MM.1S (cell line): ENCODE measurements at regions not wholly inside any gene's neighbourhood (a gene's known extent, or its start where the extent isn't known, plus 50 kb on each side); places are given as distances from the start of the nearest gene placed in this dataset.

Source experiments
- DNase-seq: peaks from one replicate; pipeline ENCODE4 v3.0.0-alpha.2; 2015
- H2AFZ ChIP-seq: fragments of 300-600 bp; sonication (generic); 2 replicates; pipeline ENCODE4 v1.6.0; 2016; ENCODE audit warnings: antibody characterized with exemption, low read length
- H3F3A ChIP-seq: fragments of 300-600 bp; sonication (generic); 2 replicates; pipeline ENCODE4 v1.6.1; 2016; ENCODE audit warnings: mild to moderate bottlenecking, antibody characterized with exemption, low read length, moderate library complexity, mixed read lengths; ENCODE audit not compliant: insufficient read depth
- H3K27ac ChIP-seq: fragments of 300-600 bp; sonication (generic); 2 replicates; pipeline ENCODE4 v1.5.1; 2016; ENCODE audit warnings: mild to moderate bottlenecking, low read length
- H3K27me3 ChIP-seq: fragments of 300-600 bp; sonication (generic); replicated peaks from 2 replicates; pipeline ENCODE4 v1.6.0; 2016; ENCODE audit warnings: low read length; ENCODE audit not compliant: insufficient read depth
- H3K36me3 ChIP-seq: fragments of 300-600 bp; sonication (generic); replicated peaks from 2 replicates; pipeline ENCODE4 v1.6.1; 2016; ENCODE audit warnings: mild to moderate bottlenecking, low read length, mixed read lengths; ENCODE audit not compliant: insufficient read depth
- H3K4me1 ChIP-seq: fragments of 300-600 bp; sonication (generic); 2 replicates; pipeline ENCODE4 v1.6.1; 2016; ENCODE audit warnings: low read length, mixed read lengths
- H3K4me2 ChIP-seq: fragments of 300-600 bp; sonication (generic); 2 replicates; pipeline ENCODE4 v1.6.0; 2016; ENCODE audit warnings: low read depth, low read length
- H3K4me3 ChIP-seq: fragments of 300-600 bp; sonication (generic); 2 replicates; pipeline ENCODE4 v1.5.1; 2016; ENCODE audit warnings: low read length, mixed read lengths
- H3K79me2 ChIP-seq: fragments of 300-600 bp; sonication (generic); 2 replicates; pipeline ENCODE4 v1.6.1; 2016; ENCODE audit warnings: mixed run types, low read length, mixed read lengths
- H3K9ac ChIP-seq: fragments of 300-600 bp; sonication (generic); 2 replicates; pipeline ENCODE4 v1.6.1; 2016; ENCODE audit warnings: low read length, mixed read lengths
- H3K9me2 ChIP-seq: fragments of 300-600 bp; sonication (generic); replicated peaks from 2 replicates; pipeline ENCODE4 v1.6.1; 2016; ENCODE audit warnings: mild to moderate bottlenecking, low read length, mixed read lengths; ENCODE audit not compliant: insufficient read depth
- H3K9me3 ChIP-seq: fragments of 300-600 bp; sonication (generic); replicated peaks from 2 replicates; pipeline ENCODE4 v1.6.1; 2016; ENCODE audit warnings: mild to moderate bottlenecking, low read length, mixed read lengths; ENCODE audit not compliant: insufficient read depth
- H4K20me1 ChIP-seq: fragments of 300-600 bp; sonication (generic); 2 replicates; pipeline ENCODE4 v1.6.1; 2016; ENCODE audit warnings: mild to moderate bottlenecking, low read length, moderate library complexity, mixed read lengths; ENCODE audit not compliant: insufficient read depth
- CTCF ChIP-seq: fragments of 300-600 bp; sonication (generic); IDR thresholded peaks from 2 replicates; pipeline ENCODE4 v1.5.1; 2016; ENCODE audit warnings: antibody characterized with exemption, low read length, mixed read lengths
- EZH2 ChIP-seq: fragments of 300-600 bp; sonication (generic); optimal IDR thresholded peaks from 2 replicates; pipeline ENCODE3; 2017; ENCODE audit warnings: low read depth, mild to moderate bottlenecking, antibody characterized with exemption, low read length, mixed read lengths
- EZH2phosphoT487 ChIP-seq: fragments of 300-600 bp; sonication (generic); IDR thresholded peaks from 2 replicates; pipeline ENCODE4 v1.6.1; 2018; ENCODE audit warnings: antibody characterized with exemption, low read length

GRCh38 chr20:23269954-23270353 is 80.6 kb upstream of the NXT1 start:
- H2AFZ ChIP-seq, result no peak overlapping the region
- H3K27ac ChIP-seq, result no peak overlapping the region
- H4K20me1 ChIP-seq, result no peaks in the 10 kb centered on the region
- no peaks in the 10 kb centered on the region for H3K27me3 ChIP-seq
- H3K79me2 ChIP-seq, result no peaks in the 10 kb centered on the region
- H3K4me2 ChIP-seq, result no peak overlapping the region
- H3F3A ChIP-seq, result no peaks in the 10 kb centered on the region
- H3K9me3 ChIP-seq, result no peaks in the 10 kb centered on the region
- H3K9ac ChIP-seq, result no peak overlapping the region
- TF ChIP-seq EZH2phosphoT487, result no peak
- no peak for TF ChIP-seq CTCF
- no peak for TF ChIP-seq EZH2
- no peak for DNase-seq
- H3K4me1 ChIP-seq, result no peaks in the 10 kb centered on the region
- no peaks in the 10 kb centered on the region for H3K36me3 ChIP-seq
- no peaks in the 10 kb centered on the region for H3K9me2 ChIP-seq
- H3K4me3 ChIP-seq, result no peak overlapping the region

- Histone ChIP-seq H3K4me2 (no peak overlapping the region), H4K20me1 (no peaks in the 10 kb centered on the region), H3F3A (no peaks in the 10 kb centered on the region), H3K27ac (no peak overlapping the region), H3K4me1 (no peaks in the 10 kb centered on the region), H3K9me2 (no peaks in the 10 kb centered on the region), H3K9ac (no peak overlapping the region), H3K36me3 (no peaks in the 10 kb centered on the region), H3K27me3 (no peaks in the 10 kb centered on the region), H3K9me3 (no peaks in the 10 kb centered on the region), H2AFZ (no peak overlapping the region), H3K79me2 (no peaks in the 10 kb centered on the region), H3K4me3 (no peak overlapping the region)
- TF ChIP-seq EZH2phosphoT487 (no peak), CTCF (no peak), EZH2 (no peak)
- no peak for DNase-seq
Measured at GRCh38 chr20:23268792-23269354, 81.7 kb upstream of the NXT1 start.

- Histone ChIP-seq H3K36me3 (no peaks in the 10 kb centered on the region), H4K20me1 (no peaks in the 10 kb centered on the region), H3K4me3 (no peak overlapping the region), H3F3A (no peaks in the 10 kb centered on the region), H2AFZ (no peak overlapping the region), H3K27ac (no peak overlapping the region), H3K4me1 (no peaks in the 10 kb centered on the region), H3K9ac (no peak overlapping the region), H3K79me2 (no peaks in the 10 kb centered on the region), H3K4me2 (no peak overlapping the region), H3K9me2 (no peaks in the 10 kb centered on the region), H3K27me3 (no peaks in the 10 kb centered on the region), H3K9me3 (no peaks in the 10 kb centered on the region)
- DNase-seq, result no peak
- no peak for TF ChIP-seq EZH2
- no peak for TF ChIP-seq CTCF
- TF ChIP-seq EZH2phosphoT487, result no peak
Measured at GRCh38 chr20:23267909-23268308, 82.7 kb upstream of the NXT1 start.
